ENCODE measurements at regions not wholly inside any gene's neighbourhood (a gene's known extent, or its start where the extent isn't known, plus 50 kb on each side); places are given as distances from the start of the nearest gene placed in this dataset.

- no peak overlapping the region for H3K4me3 ChIP-seq (ENCODE audit: low read depth, low read length)
- no peak for TF ChIP-seq CTCF (IDR thresholded peaks at IDR 0.05; ENCODE audit: borderline replicate concordance, insufficient read depth, low read depth, low read length)
These were observed 165.8 kb upstream of the KLF14 start for GRCh38 chr7:130899638-130900401.

- no peak overlapping the region for H3K4me3 ChIP-seq (ENCODE audit: low read depth, low read length)
- TF ChIP-seq CTCF (IDR thresholded peaks at IDR 0.05; ENCODE audit: borderline replicate concordance, insufficient read depth, low read depth, low read length), result no peak
These were observed 166.6 kb upstream of the KLF14 start for GRCh38 chr7:130900471-130901076.

- no peak overlapping the region for H3K4me3 ChIP-seq (ENCODE audit: low read depth, low read length)
- TF ChIP-seq CTCF (IDR thresholded peaks at IDR 0.05; ENCODE audit: borderline replicate concordance, insufficient read depth, low read depth, low read length), result no peak
These were observed 167.3 kb upstream of the KLF14 start for GRCh38 chr7:130901209-130901783.

- no peak for TF ChIP-seq CTCF (IDR thresholded peaks at IDR 0.05; ENCODE audit: borderline replicate concordance, insufficient read depth, low read depth, low read length)
- no peak overlapping the region for H3K4me3 ChIP-seq (ENCODE audit: low read depth, low read length)
These were observed 168.8 kb upstream of the KLF14 start for GRCh38 chr7:130902755-130903357.

- no peak overlapping the region for H3K4me3 ChIP-seq (ENCODE audit: low read depth, low read length)
- no peak for TF ChIP-seq CTCF (IDR thresholded peaks at IDR 0.05; ENCODE audit: borderline replicate concordance, insufficient read depth, low read depth, low read length)
These were observed 169.5 kb upstream of the KLF14 start for GRCh38 chr7:130903358-130903974.

- no peak overlapping the region for H3K4me3 ChIP-seq (ENCODE audit: low read depth, low read length)
- TF ChIP-seq CTCF (IDR thresholded peaks at IDR 0.05; ENCODE audit: borderline replicate concordance, insufficient read depth, low read depth, low read length), result no peak
These were observed 170.2 kb upstream of the KLF14 start for GRCh38 chr7:130904031-130904757.
